SJCRH30 (cell line): ENCODE measurements at regions not wholly inside any gene's neighbourhood (a gene's known extent, or its start where the extent isn't known, plus 50 kb on each side); places are given as distances from the start of the nearest gene placed in this dataset.

Experiments used
- DNase-seq, 2 experiments: peaks; one replicate each; pipeline ENCODE4 v3.0.0-alpha.2; 2015 to 2020
- H3K27ac ChIP-seq: fragments of 250-450 bp; sonication (Bioruptor Pico); 2 replicates; pipeline ENCODE4 v1.5.1; 2020; ENCODE audit warnings: mild to moderate bottlenecking, moderate library complexity
- H3K27me3 ChIP-seq: fragments of 250-450 bp; sonication (Bioruptor Pico); 2 replicates; pipeline ENCODE4 v1.5.1; 2020; ENCODE audit warnings: mild to moderate bottlenecking, moderate library complexity
- H3K36me3 ChIP-seq: fragments of 250-450 bp; sonication (Bioruptor Pico); 2 replicates; pipeline ENCODE4 v1.5.1; 2020; ENCODE audit warnings: mild to moderate bottlenecking, moderate library complexity
- H3K4me1 ChIP-seq: fragments of 250-450 bp; sonication (Bioruptor Pico); 2 replicates; pipeline ENCODE4 v1.5.1; 2020; ENCODE audit warnings: mild to moderate bottlenecking, moderate library complexity
- H3K4me3 ChIP-seq: fragments of 250-450 bp; sonication (Bioruptor Pico); 2 replicates; pipeline ENCODE4 v1.5.1; 2020; ENCODE audit warnings: mild to moderate bottlenecking, moderate library complexity
- H3K9me3 ChIP-seq: fragments of 250-450 bp; sonication (Bioruptor Pico); replicated peaks from 2 replicates; pipeline ENCODE4 v1.5.1; 2020; ENCODE audit warnings: mild to moderate bottlenecking, moderate library complexity

DNA sequence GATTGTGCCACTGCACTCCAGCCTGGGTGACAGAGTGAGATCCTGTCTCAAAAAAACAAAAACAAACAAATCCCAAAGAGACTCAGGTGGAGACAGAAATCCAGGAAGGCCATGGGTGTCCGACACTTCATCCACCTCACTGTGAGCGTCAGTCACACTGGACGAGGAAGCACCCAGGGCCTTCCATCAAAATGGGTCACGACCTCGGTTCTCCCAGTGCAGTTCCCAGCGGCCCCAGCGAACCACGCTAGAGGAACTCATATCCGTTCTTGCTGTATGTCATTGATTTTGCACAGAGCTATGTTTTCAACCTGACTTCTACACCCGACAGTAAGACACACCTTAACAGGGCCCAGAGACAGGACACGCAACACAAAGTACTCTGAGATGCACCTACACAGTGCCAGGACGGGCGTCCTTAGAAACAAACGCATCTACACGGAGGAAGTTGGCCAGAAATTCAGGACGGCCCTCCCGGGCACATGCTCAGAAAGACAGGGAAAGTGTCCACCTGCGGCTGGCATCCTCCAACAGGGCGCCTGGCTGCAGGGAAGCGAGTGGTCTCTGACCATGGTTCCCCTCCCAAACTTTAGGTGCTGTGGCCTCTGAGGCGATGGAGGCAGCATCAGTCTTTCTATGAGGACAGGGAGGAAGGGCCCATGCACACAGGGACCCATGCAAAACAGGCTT lies 410.5 kb downstream of the CTTN start:
- Histone ChIP-seq H3K36me3 (no peaks in the 10 kb centered on the region), H3K27me3 (no peaks in the 10 kb centered on the region), H3K4me1 (no peaks in the 10 kb centered on the region), H3K9me3 (no peaks in the 10 kb centered on the region), H3K27ac (no peak overlapping the region), H3K4me3 (no peak overlapping the region)
- DNase-seq, result no peak

DNA sequence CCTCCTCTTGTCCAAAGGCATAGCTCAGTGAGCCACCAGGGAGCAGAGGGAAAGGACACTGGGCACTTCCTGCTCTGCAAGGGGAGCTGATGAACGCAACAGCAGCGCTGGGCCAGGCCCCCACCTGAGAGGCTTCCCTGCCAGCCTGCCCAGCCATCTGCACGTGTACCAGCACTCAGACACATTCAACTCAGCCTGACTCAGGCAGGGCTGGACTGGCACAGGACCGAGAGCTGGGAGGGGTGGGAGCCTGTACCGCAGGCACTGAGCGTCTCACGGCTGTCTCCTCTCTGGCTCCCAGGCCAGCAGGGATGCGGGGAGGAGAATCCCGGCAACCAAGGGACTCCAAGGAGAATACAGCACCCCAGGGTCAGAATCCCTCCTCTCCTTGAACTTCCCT lies 411.8 kb downstream of the CTTN start:
- H3K27me3 ChIP-seq, result no peaks in the 10 kb centered on the region
- H3K4me3 ChIP-seq, result no peak overlapping the region
- H3K27ac ChIP-seq, result no peak overlapping the region
- H3K9me3 ChIP-seq, result no peaks in the 10 kb centered on the region
- DNase-seq, result no peak
- H3K36me3 ChIP-seq, result no peaks in the 10 kb centered on the region
- no peaks in the 10 kb centered on the region for H3K4me1 ChIP-seq

DNA sequence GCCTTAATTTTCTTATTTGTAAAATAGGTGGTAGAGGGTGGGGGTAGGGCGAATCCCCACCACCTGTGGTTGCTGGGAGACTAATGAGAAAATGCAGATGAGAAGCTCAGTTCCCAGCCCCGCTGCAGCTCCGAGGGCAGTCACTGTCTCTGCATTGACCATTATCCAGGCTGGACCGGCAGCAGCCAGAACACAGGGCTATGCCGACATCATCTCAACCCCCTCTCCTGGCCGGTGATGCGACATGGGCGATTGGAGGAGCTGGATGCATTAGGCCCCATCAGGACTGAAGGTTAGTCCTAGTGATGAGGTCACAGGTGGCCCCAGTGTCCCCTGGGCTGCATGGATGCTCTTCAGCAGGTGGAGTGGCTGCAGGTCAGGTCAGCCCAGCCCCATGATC lies 412.4 kb downstream of the CTTN start:
- Histone ChIP-seq H3K27me3 (no peaks in the 10 kb centered on the region), H3K4me1 (no peaks in the 10 kb centered on the region), H3K36me3 (no peaks in the 10 kb centered on the region), H3K9me3 (no peaks in the 10 kb centered on the region), H3K4me3 (no peak overlapping the region), H3K27ac (no peak overlapping the region)
- no peak for DNase-seq

DNA sequence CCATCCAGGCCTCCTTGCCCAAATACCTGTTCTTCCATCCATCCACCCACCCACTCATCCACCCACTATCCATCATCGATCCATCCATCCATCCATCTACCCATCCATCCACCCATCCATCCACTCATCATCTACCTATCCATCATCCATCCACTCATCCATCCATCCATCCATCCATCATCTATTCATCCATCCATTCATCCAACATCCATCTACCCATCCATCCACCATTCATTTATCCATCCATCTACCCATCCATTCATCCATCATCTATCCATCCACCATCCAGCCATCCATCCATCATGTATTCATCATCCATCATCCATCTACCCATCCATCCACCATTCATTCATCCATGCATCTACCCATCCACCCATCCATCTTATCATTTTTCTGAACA lies 413.2 kb downstream of the CTTN start:
- Histone ChIP-seq H3K4me3 (no peak overlapping the region), H3K27ac (no peak overlapping the region), H3K36me3 (no peaks in the 10 kb centered on the region), H3K27me3 (no peaks in the 10 kb centered on the region), H3K9me3 (no peaks in the 10 kb centered on the region), H3K4me1 (no peaks in the 10 kb centered on the region)
- no peak for DNase-seq

DNA sequence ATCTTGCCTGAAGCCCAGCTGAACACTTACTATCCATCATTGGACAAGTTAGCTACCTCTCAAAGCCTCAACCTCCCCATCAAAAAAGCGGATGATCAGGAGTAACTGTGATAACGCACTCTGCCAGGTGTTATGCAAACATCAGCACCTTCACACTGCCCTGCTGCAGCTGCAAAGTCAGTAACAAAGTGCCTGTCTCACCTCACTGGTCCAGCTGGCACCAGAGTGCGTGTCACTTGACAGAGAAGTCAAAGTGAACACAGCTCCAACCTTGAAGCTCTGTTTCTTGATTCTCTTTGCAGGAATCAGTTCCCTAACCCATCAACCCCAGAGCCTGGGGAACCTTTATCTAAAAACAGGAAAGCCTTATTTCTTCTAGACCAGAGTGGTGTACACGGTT lies 413.6 kb downstream of the CTTN start:
- Histone ChIP-seq H3K4me3 (no peak overlapping the region), H3K27me3 (no peaks in the 10 kb centered on the region), H3K9me3 (no peaks in the 10 kb centered on the region), H3K4me1 (no peaks in the 10 kb centered on the region), H3K36me3 (no peaks in the 10 kb centered on the region), H3K27ac (no peak overlapping the region)
- no peak for DNase-seq

DNA sequence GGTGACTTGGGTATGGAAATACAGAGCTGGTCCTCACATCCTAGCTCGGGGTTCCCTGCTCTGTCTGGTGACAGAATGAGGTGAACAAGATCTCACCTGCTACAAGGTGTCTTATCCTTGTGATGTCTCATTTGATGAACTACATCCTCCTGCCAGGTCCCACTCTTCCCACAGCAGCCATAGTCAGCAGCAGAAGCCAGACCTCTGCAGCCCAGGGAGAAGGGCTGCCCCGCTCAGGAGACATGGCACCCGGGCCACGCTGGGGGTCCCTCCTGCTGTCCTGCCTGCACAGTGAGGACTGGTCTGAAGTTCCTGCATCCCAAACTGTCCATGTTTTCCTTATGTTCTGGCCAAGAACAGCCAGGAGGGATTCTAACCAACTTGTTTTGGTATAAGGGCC lies 414.1 kb downstream of the CTTN start:
- H3K27ac ChIP-seq, result no peak overlapping the region
- H3K4me3 ChIP-seq, result no peak overlapping the region
- H3K4me1 ChIP-seq, result no peaks in the 10 kb centered on the region
- H3K27me3 ChIP-seq, result no peaks in the 10 kb centered on the region
- no peaks in the 10 kb centered on the region for H3K36me3 ChIP-seq
- no peak for DNase-seq
- H3K9me3 ChIP-seq, result no peaks in the 10 kb centered on the region

DNA sequence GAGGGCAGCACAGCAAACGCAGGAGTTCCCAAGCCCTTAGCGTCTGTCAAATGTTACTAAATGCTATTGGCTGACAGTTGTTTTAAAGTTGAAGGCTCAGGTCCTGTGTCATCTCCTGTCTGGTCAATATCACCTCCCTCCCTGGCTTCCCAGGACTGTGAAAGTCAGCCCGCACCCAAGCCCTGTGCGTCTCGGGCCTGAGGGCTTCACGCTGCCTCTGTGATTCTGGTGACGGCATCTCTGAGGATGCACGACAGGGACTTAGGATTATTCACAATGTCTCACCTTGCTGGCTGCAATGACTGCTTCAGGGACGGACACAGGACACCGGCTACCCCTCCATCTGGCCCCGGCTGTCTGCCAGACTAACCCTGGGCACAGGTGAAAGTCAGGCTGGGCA lies 415.3 kb downstream of the CTTN start:
- Histone ChIP-seq H3K36me3 (no peaks in the 10 kb centered on the region), H3K4me1 (no peaks in the 10 kb centered on the region), H3K27me3 (no peaks in the 10 kb centered on the region), H3K27ac (no peak overlapping the region), H3K4me3 (no peak overlapping the region), H3K9me3 (no peaks in the 10 kb centered on the region)
- DNase-seq, result no peak

DNA sequence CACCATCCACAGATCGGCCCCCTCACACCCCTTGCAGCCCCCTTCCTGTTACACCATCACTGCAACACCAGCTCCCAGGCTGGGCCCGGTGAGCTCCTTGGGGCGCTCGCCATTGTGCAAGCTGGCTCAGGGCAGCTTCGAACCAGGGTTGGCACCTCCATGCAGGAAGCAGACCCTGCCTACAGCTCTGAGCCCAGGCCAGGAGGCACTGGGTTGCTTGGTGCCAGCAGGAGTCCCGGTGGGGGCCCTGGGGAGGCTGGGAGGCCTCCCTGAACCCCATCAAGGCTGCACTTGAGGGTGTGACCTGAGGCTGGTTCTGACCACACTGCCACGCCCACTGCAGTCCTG lies 417.1 kb downstream of the CTTN start:
- Histone ChIP-seq H3K27me3 (no peaks in the 10 kb centered on the region), H3K36me3 (no peaks in the 10 kb centered on the region), H3K9me3 (no peaks in the 10 kb centered on the region)

DNA sequence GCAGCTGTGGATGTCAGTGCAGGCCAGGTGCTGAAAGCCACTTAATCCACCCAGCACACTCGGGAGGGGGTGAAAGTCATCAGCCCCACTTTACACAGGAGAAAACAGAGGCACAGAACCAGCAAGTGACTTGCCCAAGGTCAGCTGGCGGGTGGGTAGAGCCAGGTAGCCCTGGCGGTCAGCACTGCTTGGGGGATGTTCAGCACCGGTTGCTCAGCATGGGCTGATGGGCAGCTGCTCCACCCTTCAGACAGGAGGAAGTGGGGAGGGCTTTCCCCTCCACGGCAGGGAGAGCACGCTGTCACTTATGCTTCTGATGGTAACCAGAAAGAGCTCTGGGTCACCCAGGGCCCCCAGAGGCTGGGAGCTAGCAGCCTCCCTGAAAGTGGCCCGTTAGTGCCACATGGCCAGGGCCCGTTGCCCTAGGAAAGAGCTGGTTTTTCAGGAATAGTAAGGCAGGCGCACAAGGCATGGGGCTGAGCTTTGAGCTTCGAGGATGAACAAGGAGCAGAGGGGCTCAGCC lies 417.9 kb downstream of the CTTN start:
- Histone ChIP-seq H3K27me3 (no peaks in the 10 kb centered on the region), H3K27ac (no peak overlapping the region), H3K4me3 (no peak overlapping the region), H3K36me3 (no peaks in the 10 kb centered on the region), H3K9me3 (no peaks in the 10 kb centered on the region), H3K4me1 (no peaks in the 10 kb centered on the region)
- no peak for DNase-seq

More for the DNA sequence above, 417.1 kb downstream of the CTTN start:
- Histone ChIP-seq H3K27ac (no peak overlapping the region), H3K4me3 (no peak overlapping the region), H3K4me1 (no peaks in the 10 kb centered on the region)
- DNase-seq, result no peak

DNA sequence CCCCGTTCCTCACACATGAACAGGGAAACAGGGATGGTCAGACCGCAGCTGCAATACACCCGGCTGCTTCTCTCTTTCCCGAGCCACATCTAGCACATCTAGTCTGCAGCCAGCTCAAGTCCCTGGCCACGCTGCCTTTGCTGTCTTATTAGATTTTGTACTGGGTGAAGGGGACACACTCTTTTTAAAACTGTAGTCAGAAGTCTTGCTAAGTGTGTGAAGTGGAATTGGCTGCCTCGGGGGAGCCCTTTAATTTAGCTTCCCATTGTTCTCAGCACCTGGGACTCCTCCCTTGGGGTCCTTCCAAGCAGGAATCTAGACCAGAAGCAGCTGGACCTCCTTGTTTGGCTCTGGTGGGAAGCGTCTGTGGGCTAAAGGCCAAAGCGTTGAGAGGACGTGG lies 420.0 kb downstream of the CTTN start:
- no peaks in the 10 kb centered on the region for H3K4me1 ChIP-seq
- no peaks in the 10 kb centered on the region for H3K9me3 ChIP-seq
- H3K4me3 ChIP-seq, result no peak overlapping the region
- H3K36me3 ChIP-seq, result no peaks in the 10 kb centered on the region
- no peaks in the 10 kb centered on the region for H3K27me3 ChIP-seq
- no peak for DNase-seq
- no peak overlapping the region for H3K27ac ChIP-seq

DNA sequence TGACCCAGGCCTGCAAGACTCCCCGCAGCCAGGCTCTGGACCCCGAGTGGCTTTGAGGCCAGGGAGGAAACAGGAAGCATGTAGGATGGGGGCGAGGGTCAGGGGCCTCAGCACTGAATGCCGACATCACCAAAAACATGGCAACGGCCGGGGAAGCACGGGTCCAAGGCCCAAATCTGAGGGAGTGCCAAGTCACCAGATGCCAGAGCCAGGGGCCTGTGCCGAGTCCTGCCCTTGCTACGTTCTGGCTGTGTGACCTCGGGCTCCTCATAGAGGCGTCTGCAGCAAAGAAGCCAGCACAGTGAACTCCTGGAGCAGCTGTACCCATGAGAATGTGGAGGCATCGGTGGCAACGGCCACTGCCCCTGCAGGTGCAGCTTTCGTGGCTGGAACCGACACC lies 420.7 kb downstream of the CTTN start:
- no peaks in the 10 kb centered on the region for H3K9me3 ChIP-seq
- H3K27me3 ChIP-seq, result no peaks in the 10 kb centered on the region
- H3K4me1 ChIP-seq, result no peaks in the 10 kb centered on the region
- H3K27ac ChIP-seq, result no peak overlapping the region
- DNase-seq, result no peak
- H3K4me3 ChIP-seq, result no peak overlapping the region
- no peaks in the 10 kb centered on the region for H3K36me3 ChIP-seq

DNA sequence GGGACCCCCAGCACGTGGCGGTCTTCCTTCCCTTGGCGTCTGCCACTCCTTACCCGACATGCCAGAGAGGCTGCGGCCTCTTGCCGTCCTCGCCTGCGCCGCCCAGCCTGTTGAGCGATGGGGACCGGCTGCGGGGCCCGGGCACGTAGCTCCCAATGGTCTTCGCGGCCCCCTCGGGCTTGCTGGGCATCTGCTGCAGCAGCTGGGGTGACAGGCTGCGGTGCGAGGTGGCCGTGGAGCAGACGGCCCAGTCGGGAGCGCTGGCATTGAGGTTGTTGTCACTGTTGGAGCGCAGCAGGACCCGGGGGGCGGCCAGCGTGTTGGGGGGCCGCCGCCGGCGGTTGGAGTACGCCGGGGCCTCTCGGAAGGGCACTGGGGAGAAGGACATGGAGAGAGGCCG lies 422.0 kb downstream of the CTTN start:
- DNase-seq, result no peak
- H3K36me3 ChIP-seq, result no peaks in the 10 kb centered on the region
- no peaks in the 10 kb centered on the region for H3K4me1 ChIP-seq
- no peak overlapping the region for H3K27ac ChIP-seq
- H3K9me3 ChIP-seq, result no peaks in the 10 kb centered on the region
- H3K27me3 ChIP-seq, result no peaks in the 10 kb centered on the region
- no peak overlapping the region for H3K4me3 ChIP-seq

DNA sequence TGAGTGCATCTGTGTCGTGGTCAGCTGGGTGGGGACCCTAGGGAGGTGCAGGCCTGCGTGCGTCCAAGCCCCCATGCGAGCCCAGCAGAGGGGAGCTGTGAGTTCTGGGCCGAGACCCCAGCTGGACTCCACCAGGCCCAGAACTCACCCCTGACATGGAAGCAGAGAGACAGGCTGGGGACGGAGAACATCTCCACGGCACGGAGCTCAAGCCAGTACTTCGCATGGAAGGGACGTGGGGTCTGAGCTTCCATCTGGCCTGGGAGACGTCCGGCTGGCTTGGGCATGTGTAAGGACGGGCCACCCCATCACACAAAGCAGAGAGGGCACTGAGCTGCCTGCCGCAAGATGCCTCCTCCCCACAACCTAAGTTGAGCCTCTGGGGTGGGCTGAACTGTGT lies 422.4 kb downstream of the CTTN start:
- no peaks in the 10 kb centered on the region for H3K4me1 ChIP-seq
- no peak overlapping the region for H3K27ac ChIP-seq
- H3K27me3 ChIP-seq, result no peaks in the 10 kb centered on the region
- no peak overlapping the region for H3K4me3 ChIP-seq
- no peaks in the 10 kb centered on the region for H3K36me3 ChIP-seq
- DNase-seq, result no peak
- H3K9me3 ChIP-seq, result no peaks in the 10 kb centered on the region

DNA sequence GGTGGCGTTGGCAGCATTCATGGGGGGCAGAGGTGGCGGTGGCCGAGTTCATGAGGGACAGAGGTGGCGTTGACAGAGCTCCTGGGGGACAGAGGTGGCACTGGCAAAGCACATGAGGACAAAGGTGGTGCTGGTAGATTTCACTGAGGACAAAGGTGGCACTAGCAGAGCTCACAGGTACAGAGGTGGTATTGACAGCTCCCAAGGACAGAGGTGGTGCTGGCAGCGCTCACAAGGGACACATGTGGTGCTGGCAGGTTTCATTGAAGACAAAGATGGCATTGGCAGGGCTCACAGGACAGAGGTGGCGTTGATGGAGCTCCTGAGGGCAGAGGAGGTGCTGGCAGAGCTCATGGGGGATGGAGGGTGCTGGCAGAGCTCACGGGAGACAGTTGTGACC lies 425.4 kb downstream of the CTTN start:
- Histone ChIP-seq H3K4me1 (no peaks in the 10 kb centered on the region), H3K4me3 (no peak overlapping the region), H3K27ac (no peak overlapping the region), H3K36me3 (no peaks in the 10 kb centered on the region), H3K9me3 (no peaks in the 10 kb centered on the region), H3K27me3 (peaks cover 4% of the 10 kb centered on the region; the same call in 1 of the 2 replicates)
- DNase-seq, result no peak

DNA sequence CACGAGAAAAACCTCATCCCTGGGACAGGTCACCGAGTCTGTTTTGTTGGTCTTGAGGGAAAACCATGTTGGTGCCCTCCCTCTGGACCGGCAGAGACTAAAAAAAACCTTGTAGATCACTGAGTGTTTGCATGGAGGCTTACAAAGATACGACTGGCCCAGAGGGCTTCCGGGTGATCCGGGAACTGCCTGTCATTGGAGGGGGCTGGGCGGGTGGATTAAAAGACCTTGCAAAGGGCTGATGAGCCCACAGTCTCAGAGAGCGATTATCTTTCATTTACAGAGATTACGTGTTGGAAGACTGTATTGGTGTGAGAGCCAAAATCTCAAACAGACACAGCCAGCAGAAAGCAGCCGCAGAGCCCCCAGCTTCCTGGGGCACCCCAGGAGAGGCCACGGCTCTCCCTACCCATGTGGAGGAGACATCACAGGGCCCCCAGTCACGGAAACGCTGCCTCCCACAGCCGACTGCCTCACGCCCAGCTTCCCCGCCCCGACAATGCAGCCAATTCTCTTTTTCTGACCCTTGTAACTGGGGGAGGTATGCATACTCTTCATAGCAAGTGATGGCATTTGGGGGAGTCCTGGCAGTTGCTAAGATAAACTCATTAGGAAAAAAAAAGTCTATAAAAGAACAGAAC lies 426.4 kb downstream of the CTTN start:
- H3K4me3 ChIP-seq, result no peak overlapping the region
- H3K36me3 ChIP-seq, result no peaks in the 10 kb centered on the region
- no peaks in the 10 kb centered on the region for H3K9me3 ChIP-seq
- H3K27me3 ChIP-seq, result peaks cover 4% of the 10 kb centered on the region; the same call in 1 of the 2 replicates
- no peak overlapping the region for H3K27ac ChIP-seq
- DNase-seq, result no peak
- H3K4me1 ChIP-seq, result no peaks in the 10 kb centered on the region
